SK-N-SH treated with all-trans-retinoic acid at 6 μM for 48 hours (cell line): ENCODE measurements at regions not wholly inside any gene's neighbourhood (a gene's known extent, or its start where the extent isn't known, plus 50 kb on each side); places are given as distances from the start of the nearest gene placed in this dataset.

Source experiments
- ATAC-seq: fragments of 200-7000 bp; cut with Tn5 transposase; 3 replicates; pipeline ENCODE4 v1.9.1; 2020; ENCODE audit warnings: mild to moderate bottlenecking, moderate library complexity
- ARNTL ChIP-seq: fragments of 450-650 bp; formaldehyde crosslinking; IDR thresholded peaks from 2 replicates; pipeline ENCODE4 v1.5.0; 2020; ENCODE audit warnings: low read depth, mild to moderate bottlenecking, moderate library complexity, borderline replicate concordance
- BACH2 ChIP-seq: fragments of 250-450 bp; sonication (Bioruptor Pico); IDR thresholded peaks from 2 replicates; pipeline ENCODE4 v1.9.0; 2021; ENCODE audit warnings: mild to moderate bottlenecking, borderline replicate concordance
- CSDC2 ChIP-seq: fragments of 250-450 bp; sonication (Bioruptor Pico); IDR thresholded peaks from 2 replicates; pipeline ENCODE4 v1.5.0; 2020; ENCODE audit warnings: mild to moderate bottlenecking, moderate library complexity
- CSRNP3 ChIP-seq: fragments of 250-450 bp; sonication (Bioruptor Pico); IDR thresholded peaks from 2 replicates; pipeline ENCODE4 v1.5.1; 2021; ENCODE audit warnings: mild to moderate bottlenecking, moderate library complexity
- ESRRG ChIP-seq: fragments of 250-450 bp; sonication (Bioruptor Pico); IDR thresholded peaks from 2 replicates; pipeline ENCODE4 v1.6.1; 2021; ENCODE audit warnings: mild to moderate bottlenecking
- GLIS3 ChIP-seq: fragments of 250-450 bp; sonication (Bioruptor Pico); IDR thresholded peaks from 2 replicates; pipeline ENCODE4 v1.5.0; 2020; ENCODE audit warnings: mild to moderate bottlenecking, moderate library complexity
- ISL1 ChIP-seq: fragments of 250-450 bp; sonication (Bioruptor Pico); IDR thresholded peaks from 2 replicates; pipeline ENCODE4 v2.1.2; 2022; ENCODE audit warnings: mild to moderate bottlenecking, moderate library complexity
- OSR1 ChIP-seq: fragments of 250-450 bp; sonication (Bioruptor Pico); IDR thresholded peaks from 2 replicates; pipeline ENCODE4 v1.8.0; 2022; ENCODE audit warnings: moderate library complexity, mild to moderate bottlenecking, inconsistent platforms
- POU6F1 ChIP-seq: fragments of 250-450 bp; sonication (Bioruptor Pico); IDR thresholded peaks from 2 replicates; pipeline ENCODE4 v1.8.0; 2021; ENCODE audit warnings: low read depth, mild to moderate bottlenecking, moderate library complexity, borderline replicate concordance
- RARB ChIP-seq: fragments of 250-450 bp; sonication (Bioruptor Pico); IDR thresholded peaks from 2 replicates; pipeline ENCODE4 v1.8.0; 2021; ENCODE audit warnings: mild to moderate bottlenecking, moderate library complexity
- SNAI2 ChIP-seq: fragments of 250-450 bp; sonication (Bioruptor Pico); IDR thresholded peaks from 2 replicates; pipeline ENCODE4 v1.5.0; 2020; ENCODE audit warnings: mild to moderate bottlenecking, moderate library complexity
- TCF4 ChIP-seq: fragments of 250-450 bp; sonication (Bioruptor Pico); IDR thresholded peaks from 2 replicates; pipeline ENCODE4 v1.8.0; 2021; ENCODE audit warnings: mild to moderate bottlenecking, moderate library complexity, borderline replicate concordance
- TOX ChIP-seq: fragments of 250-450 bp; sonication (Bioruptor Pico); IDR thresholded peaks from 2 replicates; pipeline ENCODE4 v1.8.0; 2021; ENCODE audit warnings: mild to moderate bottlenecking, moderate library complexity, borderline replicate concordance
- TSHZ2 ChIP-seq: fragments of 250-450 bp; sonication (Bioruptor Pico); IDR thresholded peaks from 2 replicates; pipeline ENCODE4 v1.5.0; 2020; ENCODE audit warnings: mild to moderate bottlenecking, moderate library complexity
- ZFP3 ChIP-seq: fragments of 250-450 bp; sonication (Bioruptor Pico); IDR thresholded peaks from 2 replicates; pipeline ENCODE4 v1.5.0; 2020; ENCODE audit warnings: mild to moderate bottlenecking, moderate library complexity
- ZFP30 ChIP-seq: fragments of 450-650 bp; formaldehyde crosslinking; IDR thresholded peaks from 2 replicates; pipeline ENCODE4 v1.5.0; 2022; ENCODE audit warnings: mild to moderate bottlenecking, moderate library complexity
- ZNF565 ChIP-seq: fragments of 450-650 bp; formaldehyde crosslinking; conservative IDR thresholded peaks from 2 replicates; pipeline ENCODE4 v1.5.0; 2020; ENCODE audit warnings: low read depth, mild to moderate bottlenecking, moderate library complexity
- ZNF70 ChIP-seq: fragments of 450-650 bp; formaldehyde crosslinking; IDR thresholded peaks from 2 replicates; pipeline ENCODE4 v1.5.0; 2020; ENCODE audit warnings: mild to moderate bottlenecking, moderate library complexity
- ZNF8 ChIP-seq: fragments of 450-650 bp; formaldehyde crosslinking; IDR thresholded peaks from 2 replicates; pipeline ENCODE4 v1.5.0; 2020; ENCODE audit warnings: mild to moderate bottlenecking, moderate library complexity

GRCh38 chr11:64447831-64448598, 89.1 kb downstream of the RPS6KA4 start (continued):
- TF ChIP-seq POU6F1 (CRISPR knock-in tag) (no peak), OSR1 (no peak), CSRNP3 (no peak), SNAI2 (no peak), ZFP3 (CRISPR knock-in tag) (no peak), CSDC2 (no peak), ZNF8 (CRISPR knock-in tag) (no peak)

GRCh38 chr11:64448599-64449380, 89.8 kb downstream of the RPS6KA4 start:
- no peak for TF ChIP-seq GLIS3 (CRISPR knock-in tag)
- ATAC-seq, result peak; percentile 98

GRCh38 chr11:64449381-64450167, 90.6 kb downstream of the RPS6KA4 start:
- peak; percentile 95 for ATAC-seq
- TF ChIP-seq ESRRG (CRISPR knock-in tag) (no peak), ISL1 (CRISPR knock-in tag) (no peak), ZNF8 (CRISPR knock-in tag) (no peak), OSR1 (no peak), SNAI2 (no peak), RARB (no peak), ZNF565 (CRISPR knock-in tag) (no peak), TOX (CRISPR knock-in tag) (no peak), TSHZ2 (no peak), GLIS3 (CRISPR knock-in tag) (no peak)
- TF ChIP-seq, all 23 proteins: peak for 0

GRCh38 chr11:64450168-64450560, 91.2 kb downstream of the RPS6KA4 start:
- no peak for ATAC-seq
- TF ChIP-seq ISL1 (CRISPR knock-in tag) (no peak), ARNTL (CRISPR knock-in tag) (no peak), TOX (CRISPR knock-in tag) (no peak), ESRRG (CRISPR knock-in tag) (no peak), CSRNP3 (no peak), TSHZ2 (no peak), GLIS3 (CRISPR knock-in tag) (no peak), SNAI2 (no peak), ZNF70 (CRISPR knock-in tag) (no peak), ZNF8 (CRISPR knock-in tag) (no peak), POU6F1 (CRISPR knock-in tag) (no peak), TCF4 (no peak), ZNF565 (CRISPR knock-in tag) (no peak), ZFP3 (CRISPR knock-in tag) (no peak), BACH2 (no peak), CSDC2 (no peak), ZFP30 (CRISPR knock-in tag) (no peak)
